Duodenal mucosa (tissue), 2 donors: ENCODE measurements at regions not wholly inside any gene's neighbourhood (a gene's known extent, or its start where the extent isn't known, plus 50 kb on each side); places are given as distances from the start of the nearest gene placed in this dataset.
"Not testable (repeated sequence)": the region's sequence is repeated elsewhere in the genome, so short reads cannot be mapped to it uniquely, and the experiment has no call there.

Experiments
- H3K27ac ChIP-seq: one replicate; pipeline ENCODE4 v1.7.0; 2013; ENCODE audit warnings: low read depth, low read length
- H3K27me3 ChIP-seq, 2 donors: one replicate each; pipeline ENCODE4 v1.7.0; 2013; ENCODE audit warnings: low read length in 2 of 2, control low read depth in 1 of 2; ENCODE audit not compliant: insufficient read depth in 2 of 2, control insufficient read depth in 1 of 2
- H3K36me3 ChIP-seq, 2 donors: one replicate each; pipeline ENCODE4 v1.7.0; 2013; ENCODE audit warnings: low read length in 2 of 2, control low read depth in 1 of 2; ENCODE audit not compliant: insufficient read depth in 2 of 2, control insufficient read depth in 1 of 2
- H3K4me1 ChIP-seq, 2 donors: one replicate each; pipeline ENCODE4 v1.7.0; 2013; ENCODE audit warnings: low read length in 2 of 2, control low read depth in 1 of 2; ENCODE audit not compliant: insufficient read depth in 2 of 2, control insufficient read depth in 1 of 2
- H3K4me3 ChIP-seq, 2 donors: one replicate each; pipeline ENCODE4 v1.7.0; 2013; ENCODE audit warnings: low read length in 2 of 2, low read depth in 1 of 2
- H3K9ac ChIP-seq, 2 donors: one replicate each; pipeline ENCODE4 v1.7.0; 2013; ENCODE audit warnings: low read length in 2 of 2, low read depth in 1 of 2
- H3K9me3 ChIP-seq, 2 donors: one replicate each; pipeline ENCODE4 v1.7.0; 2013; ENCODE audit warnings: low read length in 2 of 2, control low read depth in 1 of 2; ENCODE audit not compliant: control insufficient read depth in 1 of 2

DNA sequence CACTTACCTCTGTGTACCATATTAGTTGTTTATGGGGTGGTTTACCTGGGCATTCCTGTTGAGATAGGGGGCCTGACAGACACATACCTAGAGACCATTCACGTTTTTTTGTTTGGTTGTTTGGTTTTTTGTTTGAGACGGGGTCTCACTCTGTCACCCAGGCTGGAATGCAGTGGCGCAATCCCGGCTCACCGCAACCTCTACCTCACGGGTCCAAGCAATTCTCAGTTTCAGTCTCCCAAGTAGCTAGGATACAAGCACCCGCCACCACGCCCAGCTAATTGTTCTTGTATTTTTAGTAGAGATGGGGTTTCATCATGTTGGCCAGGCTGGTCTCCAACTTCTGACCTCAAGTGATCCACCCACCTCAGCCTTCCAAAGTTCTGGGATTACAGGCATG is 314.9 kb upstream of the PPARGC1A start:
- H3K4me1 ChIP-seq, H3K36me3 ChIP-seq, H3K27ac ChIP-seq, H3K27me3 ChIP-seq, H3K9me3 ChIP-seq, H3K4me3 ChIP-seq, H3K9ac ChIP-seq: not testable (repeated sequence)

DNA sequence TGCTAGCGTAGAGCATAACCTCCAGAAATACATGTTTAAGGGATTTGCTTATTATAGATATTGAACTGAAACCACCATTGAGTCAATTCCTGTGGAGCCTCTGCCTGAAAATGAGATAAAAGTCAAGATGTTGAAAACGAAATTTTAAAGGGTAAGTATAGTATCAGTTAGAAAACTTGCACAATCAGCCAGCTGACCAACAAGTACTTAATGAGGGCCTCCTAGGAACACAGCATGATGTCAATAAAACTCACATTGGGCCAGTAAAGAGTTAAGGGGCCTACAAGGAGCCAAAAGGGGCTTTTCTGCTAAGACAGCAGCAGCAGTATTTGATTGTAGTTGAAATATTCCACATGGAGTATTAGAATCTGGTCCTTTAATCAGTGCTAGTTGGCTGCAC is 314.1 kb upstream of the PPARGC1A start:
- Histone ChIP-seq H3K9me3 (no peaks in the 10 kb centered on the region), H3K4me1 (no peaks in the 10 kb centered on the region), H3K36me3 (no peaks in the 10 kb centered on the region), H3K9ac (no peak overlapping the region), H3K27me3 (no peaks in the 10 kb centered on the region), H3K27ac (no peak overlapping the region), H3K4me3 (no peak overlapping the region)

DNA sequence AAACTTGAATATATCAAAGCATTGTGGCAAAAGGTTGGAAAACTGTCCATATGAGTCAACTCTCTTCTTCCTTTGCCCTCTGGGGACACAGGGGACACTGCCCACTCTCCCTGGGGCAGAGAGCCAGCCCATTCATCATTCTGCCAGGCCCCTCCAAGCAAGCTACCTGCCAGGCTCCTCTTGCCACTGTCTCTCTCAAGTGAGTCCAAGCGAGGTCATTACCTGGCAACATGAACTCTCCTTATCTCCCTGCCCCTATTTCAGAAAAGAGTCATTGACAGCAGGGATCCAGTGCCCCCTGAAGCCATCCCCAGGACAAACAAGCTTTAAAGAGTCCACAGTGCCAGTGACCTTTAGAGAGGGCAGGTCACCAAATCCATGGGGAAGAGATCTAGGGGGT is 312.7 kb upstream of the PPARGC1A start:
- Histone ChIP-seq H3K4me3 (no peak overlapping the region), H3K9ac (no peak overlapping the region), H3K4me1 (peaks cover 0 to 4% of the 10 kb centered on the region in 2 donors), H3K9me3 (no peaks in the 10 kb centered on the region), H3K27me3 (no peaks in the 10 kb centered on the region), H3K36me3 (no peaks in the 10 kb centered on the region), H3K27ac (no peak overlapping the region)

DNA sequence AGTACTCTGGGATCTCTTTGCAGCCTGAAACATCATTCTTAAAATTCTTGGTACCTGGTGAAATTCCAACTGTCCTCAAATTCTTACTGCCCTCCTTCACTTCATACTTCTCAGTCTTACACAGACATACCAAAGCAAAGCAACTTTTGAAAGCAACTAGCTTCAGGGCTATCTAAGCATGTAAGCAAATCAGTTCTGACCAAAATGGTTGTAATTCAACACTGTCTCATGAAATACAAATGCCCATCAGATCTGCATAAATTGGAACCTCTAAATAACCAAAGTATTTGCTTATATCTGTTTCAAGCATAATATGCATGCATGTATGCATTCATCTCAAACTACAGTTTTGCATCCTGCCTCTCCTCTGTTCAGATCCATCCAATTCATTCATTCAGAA is 308.1 kb upstream of the PPARGC1A start:
- Histone ChIP-seq H3K27me3 (no peaks in the 10 kb centered on the region), H3K36me3 (no peaks in the 10 kb centered on the region), H3K9ac (no peak overlapping the region), H3K9me3 (no peaks in the 10 kb centered on the region), H3K27ac (no peak overlapping the region), H3K4me1 (peaks cover 0 to 5% of the 10 kb centered on the region in 2 donors), H3K4me3 (no peak overlapping the region)

DNA sequence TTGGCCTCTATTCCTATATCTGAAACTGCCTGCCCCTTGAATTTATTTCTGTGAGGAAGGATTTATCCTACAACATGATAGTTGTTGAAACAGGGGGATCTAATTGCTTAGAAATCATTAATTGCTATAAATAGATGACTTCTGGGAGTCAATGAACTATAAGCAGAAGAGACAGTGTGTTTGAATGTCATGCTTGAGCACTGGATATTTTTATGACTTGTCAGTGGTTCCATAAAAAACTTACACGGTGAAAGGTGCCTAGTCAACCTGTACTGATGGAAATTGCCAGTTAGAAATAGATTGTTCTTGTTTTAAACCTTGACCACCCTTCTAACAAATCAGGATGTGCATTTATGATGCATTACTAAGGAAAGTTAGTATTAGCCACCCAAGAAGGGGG is 306.9 kb upstream of the PPARGC1A start:
- Histone ChIP-seq H3K27ac (no peak overlapping the region), H3K4me1 (peaks cover 0 to 5% of the 10 kb centered on the region in 2 donors), H3K36me3 (no peaks in the 10 kb centered on the region), H3K9me3 (no peaks in the 10 kb centered on the region), H3K4me3 (no peak overlapping the region), H3K9ac (no peak overlapping the region), H3K27me3 (no peaks in the 10 kb centered on the region)

DNA sequence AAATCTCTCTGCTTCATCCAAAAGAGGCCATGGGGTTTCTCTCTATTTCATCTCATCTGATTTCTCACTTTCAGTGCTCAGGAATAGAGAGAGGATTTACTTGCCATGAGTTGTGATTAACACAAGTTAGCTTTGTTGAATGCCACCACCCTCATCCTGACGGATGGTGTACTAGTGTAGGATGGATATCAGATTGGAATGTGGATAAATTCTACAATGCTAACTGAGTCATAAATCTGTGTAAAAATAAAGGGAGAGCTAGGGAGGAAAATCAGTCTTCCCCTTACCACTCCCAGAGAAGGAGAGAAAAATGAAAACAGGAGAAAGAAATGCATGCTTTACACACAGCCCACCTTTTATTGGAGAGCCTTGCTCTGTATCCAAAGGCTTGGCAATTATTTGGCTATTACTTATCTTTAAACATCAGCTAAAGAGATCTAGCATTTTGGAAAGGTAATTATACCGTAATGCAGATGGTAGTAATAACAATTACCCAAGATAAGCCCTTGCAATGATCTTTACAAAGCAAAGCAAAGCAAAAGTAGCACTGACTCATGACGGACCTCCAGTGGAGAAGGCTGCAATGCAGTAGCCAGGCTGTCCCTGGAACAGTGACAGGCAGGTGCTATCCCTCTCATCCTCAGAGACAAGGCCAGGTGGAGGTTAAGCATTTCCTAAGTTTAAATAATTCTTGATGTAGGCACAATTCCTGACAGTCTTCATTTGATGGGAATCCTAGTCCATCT is 306.3 kb upstream of the PPARGC1A start:
- no peak overlapping the region for H3K9ac ChIP-seq
- no peaks in the 10 kb centered on the region for H3K9me3 ChIP-seq
- H3K4me3 ChIP-seq: no peak overlapping the region
- peaks cover 0 to 5% of the 10 kb centered on the region in 2 donors for H3K4me1 ChIP-seq
- H3K27ac ChIP-seq: no peak overlapping the region
- H3K27me3 ChIP-seq: no peaks in the 10 kb centered on the region
- no peaks in the 10 kb centered on the region for H3K36me3 ChIP-seq

DNA sequence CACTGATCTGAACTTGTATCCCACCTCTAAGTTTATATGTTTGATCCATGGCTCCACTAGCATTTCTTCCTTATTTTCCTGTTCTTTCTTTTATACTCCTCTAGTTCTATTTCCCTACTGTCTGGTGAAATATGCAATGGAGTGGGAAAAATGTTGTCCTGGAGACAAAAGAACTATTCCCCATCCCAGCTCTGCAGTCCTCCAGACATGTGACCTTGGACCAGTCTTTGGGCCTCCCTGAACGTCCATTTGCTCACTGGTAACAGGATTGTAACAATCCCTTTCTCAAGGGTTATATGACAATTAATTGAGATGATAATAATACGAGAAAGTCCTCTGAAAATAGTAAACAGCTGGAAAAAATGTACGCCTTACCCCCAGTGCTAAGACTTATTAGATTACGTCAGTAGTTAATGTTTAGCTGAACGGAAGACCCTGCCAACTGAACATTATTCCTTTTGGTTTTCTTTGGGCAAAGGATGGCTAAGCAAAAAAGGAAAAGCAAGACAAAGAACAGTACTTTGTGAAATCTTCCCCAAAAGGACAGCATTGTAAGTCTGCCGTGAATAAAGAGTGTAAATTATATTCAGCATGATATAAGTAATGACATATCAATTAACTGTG is 302.3 kb upstream of the PPARGC1A start:
- H3K27ac ChIP-seq: no peak overlapping the region
- H3K9me3 ChIP-seq: no peaks in the 10 kb centered on the region
- H3K4me1 ChIP-seq: no peaks in the 10 kb centered on the region

DNA sequence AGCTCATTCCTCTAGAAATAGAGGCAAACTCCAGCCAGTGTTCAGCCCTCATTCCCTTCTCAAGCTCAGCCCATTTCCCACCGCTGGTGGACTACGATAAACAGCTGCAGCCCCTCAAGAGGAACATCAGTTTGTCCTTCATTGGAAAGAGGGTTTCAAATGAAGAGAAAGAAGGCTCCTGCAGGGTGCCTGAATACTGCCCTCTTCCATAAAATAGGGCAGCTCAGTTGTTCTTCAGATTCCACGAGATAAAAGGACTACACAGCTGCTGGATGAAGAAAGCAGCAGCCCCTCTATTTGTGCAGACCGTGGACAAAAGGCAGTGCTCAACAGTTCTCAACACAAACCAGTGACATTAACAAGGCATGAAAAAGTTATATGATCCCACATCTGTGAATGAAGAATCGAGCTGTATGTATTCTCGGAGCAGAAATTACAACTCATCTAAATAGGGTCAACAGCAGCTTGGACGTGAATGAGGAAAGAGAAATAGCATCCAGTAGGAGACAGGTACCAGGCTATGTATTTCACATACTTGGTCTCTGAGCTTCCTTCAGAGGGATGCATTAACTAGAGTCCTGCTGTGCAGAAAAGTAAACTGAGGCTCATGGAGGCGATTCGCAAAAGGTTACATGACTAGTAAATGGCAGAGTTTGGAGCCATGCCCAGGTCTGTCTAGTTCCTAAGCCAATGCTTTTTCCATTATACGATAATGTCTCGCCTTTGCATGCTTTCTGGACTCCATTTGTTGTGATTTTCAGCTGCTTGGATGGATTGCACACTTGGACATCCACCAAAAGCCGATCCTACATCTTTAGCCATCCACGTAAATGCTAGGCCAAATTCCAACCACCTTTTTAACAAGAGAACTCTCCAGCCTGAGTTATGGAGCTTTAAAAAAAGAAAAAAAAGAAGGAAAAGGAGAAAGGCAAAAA is 301.2 kb upstream of the PPARGC1A start:
- Histone ChIP-seq H3K4me3 (no peak overlapping the region), H3K9ac (no peak overlapping the region), H3K4me1 (no peaks in the 10 kb centered on the region), H3K27ac (no peak overlapping the region), H3K9me3 (no peaks in the 10 kb centered on the region), H3K27me3 (no peaks in the 10 kb centered on the region), H3K36me3 (no peaks in the 10 kb centered on the region)

More for the DNA sequence above, 302.3 kb upstream of the PPARGC1A start:
- no peaks in the 10 kb centered on the region for H3K27me3 ChIP-seq
- no peaks in the 10 kb centered on the region for H3K36me3 ChIP-seq
- no peak overlapping the region for H3K4me3 ChIP-seq
- no peak overlapping the region for H3K9ac ChIP-seq

DNA sequence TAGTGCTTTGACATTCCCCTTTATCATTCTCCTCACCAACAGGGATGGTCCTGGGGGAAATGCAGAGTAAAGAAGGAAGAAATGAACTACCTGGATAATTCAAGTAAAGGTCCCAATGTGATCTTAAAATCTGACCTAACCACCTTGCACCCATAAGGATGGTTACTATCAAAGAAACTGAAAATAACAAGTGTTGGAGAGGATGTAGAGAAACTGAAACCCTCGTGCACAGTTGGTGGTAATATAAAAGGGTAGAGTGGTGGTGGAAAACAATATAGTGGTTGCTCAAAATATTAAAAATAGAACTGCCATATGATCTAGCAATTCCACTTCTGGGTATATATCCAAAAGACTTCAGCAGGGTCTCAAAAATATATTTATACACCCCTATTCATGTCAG is 298.6 kb upstream of the PPARGC1A start:
- Histone ChIP-seq H3K27me3 (no peaks in the 10 kb centered on the region), H3K4me1 (no peaks in the 10 kb centered on the region), H3K9ac (no peak overlapping the region), H3K27ac (no peak overlapping the region), H3K36me3 (no peaks in the 10 kb centered on the region), H3K4me3 (no peak overlapping the region), H3K9me3 (no peaks in the 10 kb centered on the region)

DNA sequence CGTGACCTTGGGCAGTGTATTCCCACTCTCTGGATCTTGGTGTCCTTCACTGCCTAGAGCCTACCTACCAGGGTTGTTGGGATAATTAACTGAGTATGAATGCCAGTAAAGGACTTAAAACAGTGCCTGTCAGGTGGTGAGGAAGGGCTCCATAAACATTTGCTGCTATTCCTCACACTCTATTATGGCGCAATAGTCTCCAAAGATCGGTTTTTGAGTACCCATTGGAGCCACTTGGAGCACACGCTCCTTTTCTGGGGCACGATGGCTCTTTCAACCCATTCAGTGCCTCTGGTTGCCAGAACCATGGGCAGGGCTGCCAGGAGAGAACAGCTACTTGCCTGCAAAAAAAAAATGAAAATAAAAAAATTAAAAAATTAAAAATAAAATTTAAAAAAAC is 296.6 kb upstream of the PPARGC1A start:
- Histone ChIP-seq H3K4me3 (no peak overlapping the region), H3K27me3 (no peaks in the 10 kb centered on the region), H3K27ac (no peak overlapping the region), H3K9me3 (no peaks in the 10 kb centered on the region), H3K36me3 (no peaks in the 10 kb centered on the region), H3K4me1 (no peaks in the 10 kb centered on the region), H3K9ac (no peak overlapping the region)
